ENCODE measurements at regions not wholly inside any gene's neighbourhood (a gene's known extent, or its start where the extent isn't known, plus 50 kb on each side); places are given as distances from the start of the nearest gene placed in this dataset.

DNA sequence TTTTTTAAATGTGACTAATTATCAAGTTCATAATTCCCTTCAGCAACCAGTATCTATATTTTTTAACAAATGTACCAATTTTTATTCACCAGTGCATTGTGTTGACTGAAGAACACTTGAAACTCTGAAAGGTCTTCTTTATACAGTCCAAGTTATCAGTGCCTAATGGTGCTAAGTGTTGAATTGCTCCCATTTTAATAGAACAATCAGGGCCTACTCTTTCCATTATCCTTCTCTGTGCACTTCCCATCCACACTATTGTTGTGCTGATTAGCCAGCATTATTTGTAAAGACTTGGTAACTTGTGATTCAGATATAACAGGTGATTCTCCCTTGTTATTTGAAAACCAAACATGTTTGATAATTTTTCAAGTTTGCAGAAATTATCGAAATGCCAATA, 1209.7 kb upstream of the MAP3K7 start (continued):
- TF ChIP-seq RNF2 (IDR thresholded peaks at IDR 0.05; ENCODE audit: borderline replicate concordance, low read depth, low read length, missing control alignments, poor library complexity, severe bottlenecking) (no peak), JUND (IDR thresholded peaks at IDR 0.05; ENCODE audit: low read length) (no peak), CREB1 (IDR thresholded peaks at IDR 0.05) (no peak), MAFK (IDR thresholded peaks at IDR 0.05; ENCODE audit: low read depth, low read length) (no peak)

Measured in H1 (cell line).